CD14-positive monocyte (primary cell): ENCODE measurements at regions not wholly inside any gene's neighbourhood (a gene's known extent, or its start where the extent isn't known, plus 50 kb on each side); places are given as distances from the start of the nearest gene placed in this dataset.

Source experiments
- DNase-seq, 3 donors: peaks; one replicate each; pipeline ENCODE4 v3.0.0-alpha.2; 2011 to 2022
- H2AFZ ChIP-seq: 2 replicates; pipeline ENCODE4 v1.6.0; 2012; ENCODE audit warnings: mild to moderate bottlenecking, low read depth, low read length, inconsistent platforms; ENCODE audit not compliant: insufficient read depth, poor library complexity, severe bottlenecking
- H3K27ac ChIP-seq, 2 donors: 1 replicate in 1 of 2; 2 replicates in 1 of 2; pipeline ENCODE4 v1.5.1; 2012 to 2013; ENCODE audit warnings: low read length in 2 of 2, control low read depth in 1 of 2, inconsistent platforms in 1 of 2, low read depth in 1 of 2, mild to moderate bottlenecking in 1 of 2
- H3K27me3 ChIP-seq, 2 donors: one replicate each; pipeline versions ENCODE4 v1.6.0 to v1.6.1; 2011 to 2013; ENCODE audit warnings: low read length in 2 of 2; ENCODE audit not compliant: control insufficient read depth in 2 of 2, insufficient read depth in 2 of 2
- H3K36me3 ChIP-seq, 2 donors: replicated peaks in 1 of 2; 1 replicate in 1 of 2; 2 replicates in 1 of 2; pipeline versions ENCODE4 v1.5.1 to v1.6.1; 2012 to 2013; ENCODE audit warnings: low read length in 2 of 2, control low read depth in 1 of 2, inconsistent platforms in 1 of 2, mild to moderate bottlenecking in 1 of 2; ENCODE audit not compliant: insufficient read depth in 2 of 2, control insufficient read depth in 1 of 2
- H3K4me1 ChIP-seq, 2 donors: 1 replicate in 1 of 2; 2 replicates in 1 of 2; pipeline versions ENCODE4 v1.5.1 to v1.6.1; 2012 to 2013; ENCODE audit warnings: low read length in 2 of 2, control low read depth in 1 of 2, inconsistent platforms in 1 of 2, mild to moderate bottlenecking in 1 of 2, moderate library complexity in 1 of 2; ENCODE audit not compliant: insufficient read depth in 2 of 2, control insufficient read depth in 1 of 2
- H3K4me2 ChIP-seq: replicated peaks from 2 replicates; pipeline ENCODE3; 2012; ENCODE audit warnings: low read length, moderate library complexity, mild to moderate bottlenecking; ENCODE audit not compliant: poor library complexity, severe bottlenecking; ENCODE audit errors: extremely low read depth
- H3K4me3 ChIP-seq, 3 experiments: fragments of 200-600 bp in 1 of 3; sonication (generic) in 1 of 3; replicated peaks in 1 of 3; 1 replicate in 2 of 3; 2 replicates in 1 of 3; pipeline ENCODE4 v1.5.1; 2011 to 2013; ENCODE audit warnings: low read length in 3 of 3, mild to moderate bottlenecking in 3 of 3, control low read depth in 2 of 3, low read depth in 2 of 3, inconsistent platforms in 1 of 3, moderate library complexity in 1 of 3
- H3K79me2 ChIP-seq: 2 replicates; pipeline ENCODE4 v1.6.0; 2012; ENCODE audit warnings: mild to moderate bottlenecking, control low read depth, inconsistent platforms, low read length, moderate library complexity; ENCODE audit not compliant: insufficient read depth
- H3K9ac ChIP-seq: 2 replicates; pipeline ENCODE4 v1.6.0; 2017; ENCODE audit warnings: low read length, mild to moderate bottlenecking; ENCODE audit not compliant: insufficient read depth, poor library complexity, severe bottlenecking
- H3K9me3 ChIP-seq, 2 donors: replicated peaks in 1 of 2; 1 replicate in 1 of 2; 2 replicates in 1 of 2; pipeline versions ENCODE4 v1.5.1 to v1.6.1; 2012 to 2013; ENCODE audit warnings: low read length in 2 of 2, control low read depth in 1 of 2; ENCODE audit not compliant: control insufficient read depth in 1 of 2, insufficient read depth in 1 of 2
- H4K20me1 ChIP-seq: 2 replicates; pipeline ENCODE4 v1.6.0; 2012; ENCODE audit warnings: mild to moderate bottlenecking, low read length, control low read depth, moderate library complexity; ENCODE audit not compliant: insufficient read depth
- H3K27ac Mint-ChIP-seq, 7 donors: one replicate each; pipeline ENCODE4 v1.8.0; 2020; ENCODE audit warnings: mild to moderate bottlenecking in 7 of 7, mixed read lengths in 7 of 7, moderate library complexity in 6 of 7, inconsistent platforms in 2 of 7
- H3K27me3 Mint-ChIP-seq, 3 donors: one replicate each; pipeline ENCODE4 v1.8.0; 2021 to 2022; ENCODE audit warnings: low read depth in 3 of 3, mild to moderate bottlenecking in 3 of 3, mixed read lengths in 3 of 3, moderate library complexity in 3 of 3, inconsistent platforms in 1 of 3
- H3K36me3 Mint-ChIP-seq, 2 donors: one replicate each; pipeline ENCODE4 v1.8.0; 2020; ENCODE audit warnings: mixed read lengths in 2 of 2, inconsistent platforms in 1 of 2, mild to moderate bottlenecking in 1 of 2
- H3K4me1 Mint-ChIP-seq: one replicate; pipeline ENCODE4 v1.8.0; 2020; ENCODE audit warnings: mild to moderate bottlenecking, mixed read lengths
- H3K4me3 Mint-ChIP-seq, 2 donors: one replicate each; pipeline ENCODE4 v1.8.0; 2020; ENCODE audit warnings: mild to moderate bottlenecking in 2 of 2, mixed read lengths in 2 of 2, moderate library complexity in 1 of 2
- H3K9me3 Mint-ChIP-seq, 7 donors: one replicate each; pipeline ENCODE4 v1.8.0; 2020 to 2022; ENCODE audit warnings: mixed read lengths in 7 of 7, mild to moderate bottlenecking in 6 of 7, moderate library complexity in 6 of 7, inconsistent platforms in 2 of 7
- WGBS: methylation state at CpG from one replicate; pipeline ENCODE4 v1.1.5; 2013; ENCODE audit warnings: missing lambda C conversion rate; ENCODE audit not compliant: insufficient coverage; 5-methylcytosine and 5-hydroxymethylcytosine counted together
- intact Hi-C, 2 donors: fragments of 100-400 bp; cut with micrococcal nuclease; formaldehyde crosslinking; loops; one replicate each; pipeline versions ENCODE4 v1.15.0 to v1.15.1; 2023
- TF ChIP-seq, protein P1 (sequence below): fragments of 200-600 bp; IDR thresholded peaks from one replicate; pipeline ENCODE4 v1.8.0; 2022; ENCODE audit warnings: antibody characterized with exemption, mild to moderate bottlenecking

DNA sequence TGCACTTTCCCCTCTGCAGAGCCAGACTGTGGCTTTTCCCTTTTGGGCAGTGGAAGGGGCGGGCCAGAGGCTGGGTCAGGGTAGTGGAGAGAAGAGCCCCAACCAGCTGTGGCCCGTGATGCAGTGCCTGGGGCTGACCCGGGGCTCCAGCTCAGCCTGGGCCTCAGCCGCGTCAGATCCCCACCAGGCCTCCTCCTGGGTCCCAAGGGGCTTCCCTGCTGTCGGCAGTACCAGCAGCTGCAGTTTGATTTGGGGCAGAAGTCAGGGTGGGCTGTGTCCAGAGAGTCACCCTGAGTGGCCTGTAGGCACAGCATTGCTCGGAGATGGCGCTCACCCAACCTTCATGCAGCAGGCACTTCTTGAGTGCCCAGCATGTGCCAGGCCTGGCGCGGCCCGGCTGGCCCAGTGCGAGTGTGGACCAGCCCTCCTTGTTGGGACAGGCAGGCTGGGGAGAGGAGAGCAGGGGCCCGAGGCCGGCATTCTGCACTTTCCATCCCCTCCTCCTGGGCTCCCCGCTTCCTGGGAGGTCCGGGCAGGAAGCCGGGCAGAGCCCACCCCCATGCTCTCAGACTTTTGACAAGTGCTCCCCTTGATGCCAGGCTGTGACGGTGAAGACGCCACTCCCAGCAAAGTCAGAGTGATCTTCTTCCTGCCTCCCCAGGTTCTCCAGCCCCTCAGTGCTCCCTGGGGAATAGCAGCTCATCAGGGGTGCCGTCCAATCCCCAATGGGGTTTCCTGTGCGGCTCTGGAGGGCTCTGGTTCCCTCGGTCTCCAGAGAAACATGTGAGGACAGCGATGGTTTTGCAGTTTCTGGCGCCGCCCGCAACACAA lies 88.3 kb upstream of the COL5A1 start:
- no peak overlapping the region for H3K4me2 ChIP-seq
- no peak for DNase-seq
- no peaks in the 10 kb centered on the region for H3K9me3 ChIP-seq
- H3K27ac ChIP-seq: no peak overlapping the region
- no peaks in the 10 kb centered on the region for H3K79me2 ChIP-seq
- no peak overlapping the region for H3K4me3 ChIP-seq
- H3K4me1 ChIP-seq: no peaks in the 10 kb centered on the region
- intact Hi-C loops: no loop called here
- no peak overlapping the region for H3K4me3 Mint-ChIP-seq
- H3K27me3 ChIP-seq: peaks cover 0 to 7% of the 10 kb centered on the region in 2 donors
- peaks cover 7% of the 10 kb centered on the region for H3K4me1 Mint-ChIP-seq
- no peak overlapping the region for H2AFZ ChIP-seq
- H3K9me3 Mint-ChIP-seq: peaks cover 0 to 7% (median 0%) of the 10 kb centered on the region in 7 donors
- peaks cover 7 to 25% (median 11%) of the 10 kb centered on the region in 3 donors for H3K27me3 Mint-ChIP-seq
- no peak overlapping the region for H3K27ac Mint-ChIP-seq
- H3K36me3 ChIP-seq: no peaks in the 10 kb centered on the region
- H4K20me1 ChIP-seq: no peaks in the 10 kb centered on the region
- no peaks in the 10 kb centered on the region for H3K36me3 Mint-ChIP-seq
- TF ChIP-seq, protein P1, sequence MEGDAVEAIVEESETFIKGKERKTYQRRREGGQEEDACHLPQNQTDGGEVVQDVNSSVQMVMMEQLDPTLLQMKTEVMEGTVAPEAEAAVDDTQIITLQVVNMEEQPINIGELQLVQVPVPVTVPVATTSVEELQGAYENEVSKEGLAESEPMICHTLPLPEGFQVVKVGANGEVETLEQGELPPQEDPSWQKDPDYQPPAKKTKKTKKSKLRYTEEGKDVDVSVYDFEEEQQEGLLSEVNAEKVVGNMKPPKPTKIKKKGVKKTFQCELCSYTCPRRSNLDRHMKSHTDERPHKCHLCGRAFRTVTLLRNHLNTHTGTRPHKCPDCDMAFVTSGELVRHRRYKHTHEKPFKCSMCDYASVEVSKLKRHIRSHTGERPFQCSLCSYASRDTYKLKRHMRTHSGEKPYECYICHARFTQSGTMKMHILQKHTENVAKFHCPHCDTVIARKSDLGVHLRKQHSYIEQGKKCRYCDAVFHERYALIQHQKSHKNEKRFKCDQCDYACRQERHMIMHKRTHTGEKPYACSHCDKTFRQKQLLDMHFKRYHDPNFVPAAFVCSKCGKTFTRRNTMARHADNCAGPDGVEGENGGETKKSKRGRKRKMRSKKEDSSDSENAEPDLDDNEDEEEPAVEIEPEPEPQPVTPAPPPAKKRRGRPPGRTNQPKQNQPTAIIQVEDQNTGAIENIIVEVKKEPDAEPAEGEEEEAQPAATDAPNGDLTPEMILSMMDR: no peak
- 98% methylated on average over 17 of the region's 26 CpGs for WGBS
- no peak overlapping the region for H3K9ac ChIP-seq

DNA sequence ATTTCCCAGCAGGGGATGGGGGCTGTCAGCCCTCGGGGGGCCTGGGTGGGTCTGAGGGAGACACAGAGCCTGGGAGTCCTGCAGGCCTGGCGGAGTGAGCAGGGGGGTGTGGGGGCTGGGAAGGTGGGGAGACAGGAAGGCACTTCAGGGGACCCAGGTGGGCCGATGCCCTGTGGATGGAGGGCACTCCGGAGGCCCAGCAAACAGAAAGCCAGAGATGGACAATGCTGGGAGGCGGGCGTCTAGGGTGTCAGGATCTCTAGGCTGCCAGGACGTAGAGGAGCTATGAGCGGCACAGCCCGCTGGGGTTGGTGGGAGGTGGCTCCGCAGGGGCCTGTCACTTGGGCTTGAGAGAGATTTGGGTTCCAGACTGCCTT lies 87.6 kb upstream of the COL5A1 start:
- peaks cover 10 to 30% (median 12%) of the 10 kb centered on the region in 3 donors for H3K27me3 Mint-ChIP-seq
- H3K9me3 Mint-ChIP-seq: peaks cover 0 to 7% (median 0%) of the 10 kb centered on the region in 7 donors
- no peaks in the 10 kb centered on the region for H4K20me1 ChIP-seq
- H3K4me3 Mint-ChIP-seq: no peak overlapping the region
- no peak overlapping the region for H3K27ac ChIP-seq
- H3K4me3 ChIP-seq: no peak overlapping the region
- no peaks in the 10 kb centered on the region for H3K79me2 ChIP-seq
- peaks cover 13% of the 10 kb centered on the region for H3K4me1 Mint-ChIP-seq
- no peak overlapping the region for H3K4me2 ChIP-seq
- H3K4me1 ChIP-seq: no peaks in the 10 kb centered on the region
- no peaks in the 10 kb centered on the region for H3K36me3 Mint-ChIP-seq
- no peaks in the 10 kb centered on the region for H3K36me3 ChIP-seq
- H3K9ac ChIP-seq: no peak overlapping the region
- intact Hi-C loops: no loop called here
- H3K27me3 ChIP-seq: peaks cover 0 to 7% of the 10 kb centered on the region in 2 donors
- no peak overlapping the region for H2AFZ ChIP-seq
- DNase-seq: no peak
- TF ChIP-seq, protein P1: no peak
- H3K9me3 ChIP-seq: no peaks in the 10 kb centered on the region
- WGBS: 92% methylated on average over 10 of the region's 10 CpGs
- no peak overlapping the region for H3K27ac Mint-ChIP-seq
